Left lobe of liver (tissue), 2 donors: ENCODE measurements at regions not wholly inside any gene's neighbourhood (a gene's known extent, or its start where the extent isn't known, plus 50 kb on each side); places are given as distances from the start of the nearest gene placed in this dataset.
"Not testable (repeated sequence)": the region's sequence is repeated elsewhere in the genome, so short reads cannot be mapped to it uniquely, and the experiment has no call there.

ENCODE experiments used
- ATAC-seq: fragments of 200-7000 bp; cut with Tn5 transposase; one replicate; pipeline ENCODE4 v1.9.1; 2020; ENCODE audit warnings: mild to moderate bottlenecking, moderate library complexity
- DNase-seq: peaks from one replicate; pipeline ENCODE4 v3.0.0-alpha.2; 2020; ENCODE audit warnings: low spot score
- donor health status: DM: no; HTN: no; CAD: no; lungs with moderate emphysema.
- donor health status: DM: no; HTN: yes; CAD: no.

DNA sequence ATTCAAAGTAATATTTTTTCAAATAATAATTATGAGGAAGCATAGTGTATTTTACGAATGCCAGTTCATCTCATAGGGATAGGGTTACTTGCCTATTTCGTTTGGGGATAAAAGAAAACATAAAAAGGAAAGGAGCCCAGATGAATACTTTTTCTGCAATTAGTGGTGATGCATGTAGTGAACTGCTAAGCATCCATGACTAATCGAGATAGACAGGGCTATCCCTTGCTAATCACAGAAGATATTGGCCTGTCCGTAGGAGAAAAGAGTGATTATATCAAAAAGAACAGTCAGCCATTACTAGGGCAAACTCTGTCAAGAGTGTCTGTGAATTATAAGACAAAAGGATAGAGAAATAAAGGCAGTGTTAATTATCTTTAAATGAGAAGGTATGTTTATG lies 746.1 kb downstream of the C4orf33 start:
- DNase-seq, result no peak
- ATAC-seq, result no peak

DNA sequence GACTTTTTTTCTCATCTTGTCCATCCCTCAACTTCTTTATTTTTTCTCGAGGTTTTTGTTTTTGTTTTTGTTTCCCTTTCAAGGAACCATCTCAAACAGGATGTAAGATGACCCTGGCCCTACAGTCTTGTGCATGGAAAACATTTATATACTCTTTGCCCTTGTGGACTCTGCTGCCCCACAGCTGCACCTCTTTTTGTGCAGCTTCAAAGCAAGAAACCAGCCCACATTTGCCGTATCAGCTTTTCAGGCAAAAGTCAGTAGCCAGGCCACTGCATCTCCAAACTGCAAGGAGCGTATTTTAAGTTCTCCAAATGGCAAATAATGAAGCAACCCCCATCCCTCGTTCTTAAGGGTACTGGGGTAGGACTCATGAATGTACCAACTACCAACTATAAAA lies 756.5 kb downstream of the C4orf33 start:
- DNase-seq, result no peak
- no peak for ATAC-seq

DNA sequence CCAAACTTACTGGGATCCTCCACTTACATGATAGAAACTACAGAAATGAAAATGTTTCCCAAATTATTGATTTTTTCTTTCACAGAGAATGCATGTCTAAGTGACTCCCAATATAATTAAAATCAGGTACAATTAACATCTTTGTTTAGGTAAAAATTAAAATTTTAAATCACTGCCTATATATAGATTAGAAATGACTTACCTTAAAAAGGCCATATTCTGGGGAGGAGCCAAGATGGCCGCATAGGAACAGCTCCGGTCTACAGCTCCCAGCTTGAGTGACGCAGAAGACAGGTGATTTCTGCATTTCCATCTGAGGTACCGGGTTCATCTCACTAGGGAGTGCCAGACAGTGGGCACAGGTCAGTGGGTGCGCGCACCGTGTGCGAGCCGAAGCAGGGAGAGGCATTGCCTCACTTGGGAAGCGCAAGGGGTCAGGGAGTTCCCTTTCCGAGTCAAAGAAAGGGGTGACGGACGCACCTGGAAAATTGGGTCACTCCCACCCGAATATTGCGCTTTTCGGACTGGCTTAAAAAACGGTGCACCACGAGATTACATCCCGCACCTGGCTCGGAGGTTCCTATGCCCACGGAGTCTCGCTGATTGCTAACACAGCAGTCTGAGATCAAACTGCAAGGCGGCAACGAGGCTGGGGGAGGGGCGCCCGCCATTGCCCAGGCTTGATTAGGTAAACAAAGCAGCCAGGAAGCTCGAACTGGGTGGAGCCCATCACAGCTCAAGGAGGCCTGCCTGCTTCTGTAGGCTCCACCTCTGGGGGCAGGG lies 757.9 kb downstream of the C4orf33 start:
- not testable (repeated sequence) for DNase-seq, ATAC-seq

DNA sequence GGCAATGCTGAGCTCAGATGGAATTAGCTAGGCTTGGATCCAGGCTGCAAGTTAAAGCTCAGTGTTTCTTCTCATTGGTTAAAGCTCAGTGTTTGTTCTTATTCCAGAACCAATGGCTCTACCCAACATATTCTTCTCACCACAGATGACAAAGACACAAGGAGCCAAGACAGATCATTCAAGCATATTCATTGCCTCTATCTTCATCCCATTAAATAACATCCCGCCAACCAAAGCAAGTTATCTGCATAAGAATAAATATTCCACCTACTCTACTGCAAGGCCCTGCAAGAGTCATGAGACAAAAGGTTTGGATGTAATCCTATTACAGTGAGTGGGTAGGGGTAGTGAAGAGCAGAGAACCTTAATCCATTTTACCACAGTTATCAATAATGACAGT lies 766.5 kb downstream of the C4orf33 start:
- ATAC-seq, result no peak
- DNase-seq, result no peak

DNA sequence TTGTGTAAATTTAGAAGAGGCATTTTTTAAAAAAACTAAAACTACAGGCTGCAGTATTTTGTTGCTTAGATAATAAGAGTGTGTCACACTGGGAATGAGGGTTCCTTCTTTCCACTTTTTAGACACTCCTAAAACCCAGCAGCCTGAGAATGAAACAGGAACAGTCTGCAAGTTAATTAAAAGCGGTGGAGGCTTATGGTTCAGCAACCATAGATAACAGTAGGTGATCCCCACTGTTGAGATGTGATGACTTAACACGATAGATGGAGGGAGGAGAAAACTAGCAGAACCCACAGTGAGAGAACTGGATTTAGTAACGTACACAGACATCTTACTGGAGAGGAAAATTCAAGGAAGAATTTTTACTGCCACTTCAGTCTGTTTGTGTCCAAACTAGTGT lies 767.3 kb downstream of the C4orf33 start:
- ATAC-seq (no peak), DNase-seq (no peak)

DNA sequence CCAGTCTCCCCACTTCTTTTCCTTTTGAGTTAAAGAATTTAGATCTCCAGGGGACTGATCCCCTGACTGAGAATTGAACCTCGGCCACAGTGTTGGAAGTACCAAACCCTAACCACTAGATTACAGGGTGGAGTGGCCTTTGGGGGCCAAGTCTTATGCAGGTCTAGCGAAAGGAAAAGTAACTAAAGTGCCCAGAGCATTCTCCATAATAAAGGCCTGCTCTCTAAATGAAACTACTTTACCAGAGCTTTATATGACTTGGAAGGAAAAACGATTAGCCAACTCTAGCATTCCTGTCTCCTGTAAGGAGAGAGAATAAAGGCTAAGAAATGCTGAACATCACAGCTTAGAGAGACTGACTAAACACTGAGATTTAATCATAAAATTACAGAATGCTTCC lies 788.0 kb downstream of the C4orf33 start:
- DNase-seq (no peak), ATAC-seq (no peak)

DNA sequence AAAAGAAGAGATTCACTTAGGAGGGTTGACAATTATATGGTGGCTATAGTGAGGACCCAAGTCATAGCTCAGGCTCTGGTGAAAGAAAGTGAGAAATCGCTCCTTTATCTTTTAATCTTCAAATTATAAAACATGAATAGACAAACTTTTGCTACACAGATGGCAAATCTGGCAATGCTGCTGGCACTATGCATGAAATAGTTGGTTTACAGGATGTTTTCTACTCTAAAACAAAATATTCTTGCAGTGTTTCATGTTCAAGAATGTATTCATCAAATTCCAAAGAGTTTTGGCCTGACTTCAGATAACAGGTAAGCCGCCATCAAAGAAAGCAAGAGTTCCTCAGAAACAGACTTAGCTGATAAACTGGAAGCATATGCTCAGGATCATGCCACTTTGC lies 801.2 kb downstream of the C4orf33 start:
- DNase-seq, result no peak
- ATAC-seq, result no peak

DNA sequence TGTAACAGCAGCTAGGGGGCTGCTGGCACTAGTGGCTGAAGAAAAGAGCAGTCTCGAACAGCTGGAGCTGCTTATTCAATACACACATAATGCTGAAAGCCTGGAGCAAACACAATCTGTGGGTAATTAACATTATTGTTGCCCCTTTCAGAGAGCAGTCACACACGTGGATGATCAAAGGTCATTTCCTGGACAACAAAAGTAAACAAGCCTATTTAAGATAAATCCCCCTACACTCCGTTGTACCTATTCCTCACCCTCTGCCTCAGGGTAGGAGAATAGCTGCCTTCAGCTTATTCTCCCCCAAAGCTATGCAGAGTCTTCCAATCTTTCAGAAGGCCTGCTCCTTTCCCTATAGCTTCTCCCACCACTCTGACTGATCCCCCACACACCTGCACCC lies 803.9 kb downstream of the C4orf33 start:
- peak; percentile 24 for ATAC-seq
- no peak for DNase-seq

DNA sequence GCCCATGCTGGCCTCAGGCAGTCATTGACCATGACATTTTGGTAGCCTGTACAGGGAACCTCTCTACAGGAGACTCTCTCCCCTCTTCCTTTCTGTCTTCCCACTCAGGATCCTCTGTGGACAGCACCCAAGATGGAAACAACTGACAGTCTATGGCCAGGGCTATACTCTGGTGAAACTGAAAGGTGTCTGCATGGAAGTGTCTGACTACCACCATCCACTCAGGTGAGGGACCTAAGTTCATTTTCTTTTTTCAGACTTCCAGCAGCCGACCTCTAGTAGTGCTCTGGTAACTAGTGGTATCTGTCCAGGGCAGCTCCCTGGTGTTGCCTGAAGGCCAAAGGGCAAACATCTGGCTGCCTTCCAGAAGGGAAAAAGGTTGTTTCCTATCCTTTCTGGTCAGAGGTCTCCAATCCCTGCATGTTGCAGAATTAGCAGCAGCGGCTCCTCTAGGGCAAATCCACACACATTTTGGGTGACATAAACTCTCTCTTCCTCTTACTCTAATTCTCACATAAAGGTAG lies 804.5 kb downstream of the C4orf33 start:
- ATAC-seq, result peak; percentile 96

DNA sequence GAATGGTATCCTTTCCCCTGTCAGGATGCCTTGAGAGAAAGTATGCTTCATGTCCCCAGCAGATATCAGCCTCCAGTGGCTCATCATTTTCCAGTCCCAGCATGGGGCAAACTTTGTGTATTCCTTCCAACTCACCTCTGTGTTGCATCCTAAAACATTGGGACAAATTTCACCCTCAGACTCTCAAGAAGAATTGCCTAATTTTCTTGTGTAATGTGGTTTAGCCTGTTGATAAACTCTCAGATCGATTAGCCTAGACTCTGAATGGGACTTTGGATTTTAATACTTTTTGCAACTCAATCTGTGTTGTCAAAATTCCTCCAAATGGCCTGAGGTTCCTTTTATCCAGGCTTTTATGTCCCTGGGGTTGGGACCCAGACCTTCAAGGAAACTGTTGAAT lies 805.3 kb downstream of the C4orf33 start:
- DNase-seq, result no peak
- peak; percentile 6 for ATAC-seq

More for the DNA sequence above, 804.5 kb downstream of the C4orf33 start:
- DNase-seq, result peak; percentile 89

DNA sequence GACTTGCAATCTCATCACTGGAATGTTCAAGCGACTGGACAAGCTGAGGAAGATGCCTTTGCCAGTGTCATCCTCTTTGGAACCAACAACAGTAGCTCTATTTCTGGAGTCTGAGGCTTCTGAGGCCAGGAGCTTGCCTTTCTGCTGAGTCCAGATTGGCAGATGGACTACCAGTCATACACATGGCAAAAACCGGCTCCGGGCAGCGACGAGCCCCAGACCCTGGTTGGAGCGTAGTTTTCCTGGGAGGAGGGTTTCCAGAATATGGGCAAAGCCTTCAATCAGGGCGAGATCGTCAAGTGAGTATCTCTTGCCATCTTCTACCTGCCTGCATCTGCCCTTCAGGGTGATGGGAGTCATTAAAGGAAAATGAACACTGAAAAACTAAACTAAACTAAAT lies 807.9 kb downstream of the C4orf33 start:
- DNase-seq (no peak), ATAC-seq (no peak)

DNA sequence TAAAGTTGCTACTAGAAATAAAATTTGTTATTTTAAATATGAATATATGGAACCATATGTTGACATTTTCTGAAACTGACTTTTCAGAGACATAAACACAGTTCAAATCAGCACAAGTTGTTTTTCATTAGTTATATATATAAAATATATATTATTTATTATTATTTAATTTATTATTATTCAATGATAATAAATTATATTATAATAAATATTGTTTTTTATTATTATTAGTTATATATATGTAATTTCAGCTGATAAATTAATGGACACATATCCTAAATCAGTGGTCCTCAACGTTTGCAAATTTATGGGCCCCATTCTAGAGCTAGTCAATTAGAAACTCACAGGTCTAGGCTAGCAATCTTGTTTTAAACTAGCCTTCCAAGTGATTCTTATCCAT lies 809.3 kb downstream of the C4orf33 start:
- DNase-seq, result no peak
- no peak for ATAC-seq

DNA sequence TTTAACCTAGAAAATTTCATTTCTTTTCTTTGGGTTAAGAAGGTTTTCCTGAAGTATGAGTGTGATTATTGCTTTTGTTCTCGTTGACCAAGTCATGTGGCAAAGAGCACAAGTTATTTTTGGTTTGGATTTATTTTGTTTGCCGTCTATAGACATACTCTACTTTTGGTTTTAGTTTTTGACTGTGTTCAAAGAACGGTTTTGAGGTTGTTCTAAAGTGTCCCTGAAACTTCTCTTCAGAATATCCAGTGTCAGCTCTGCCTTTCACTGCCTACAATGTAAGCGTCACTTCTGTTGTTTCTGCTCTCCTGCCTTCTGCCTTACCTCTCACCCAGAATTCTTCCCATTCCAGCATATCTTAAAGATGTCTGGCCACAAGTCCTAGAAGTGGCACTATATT lies 812.2 kb downstream of the C4orf33 start:
- no peak for ATAC-seq
- no peak for DNase-seq

DNA sequence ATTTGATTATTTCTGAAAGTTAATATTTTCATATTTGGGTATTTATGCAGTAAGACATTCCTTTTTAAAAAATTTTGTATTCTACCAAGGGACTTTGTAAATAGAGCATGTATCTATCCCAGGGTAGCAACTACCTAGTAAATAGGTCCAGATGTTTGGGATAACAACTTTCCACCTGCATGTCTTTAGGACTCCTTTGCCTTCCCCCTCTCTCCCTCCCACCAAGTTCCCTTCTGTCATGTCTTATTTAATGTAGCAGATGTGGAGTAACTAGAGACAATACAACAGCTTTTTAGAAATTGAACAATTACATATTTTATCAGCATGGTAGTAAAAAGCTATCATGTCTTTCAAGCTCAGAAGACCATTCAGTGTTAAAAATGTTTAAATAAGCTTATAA lies 821.0 kb downstream of the C4orf33 start:
- DNase-seq (no peak), ATAC-seq (no peak)

DNA sequence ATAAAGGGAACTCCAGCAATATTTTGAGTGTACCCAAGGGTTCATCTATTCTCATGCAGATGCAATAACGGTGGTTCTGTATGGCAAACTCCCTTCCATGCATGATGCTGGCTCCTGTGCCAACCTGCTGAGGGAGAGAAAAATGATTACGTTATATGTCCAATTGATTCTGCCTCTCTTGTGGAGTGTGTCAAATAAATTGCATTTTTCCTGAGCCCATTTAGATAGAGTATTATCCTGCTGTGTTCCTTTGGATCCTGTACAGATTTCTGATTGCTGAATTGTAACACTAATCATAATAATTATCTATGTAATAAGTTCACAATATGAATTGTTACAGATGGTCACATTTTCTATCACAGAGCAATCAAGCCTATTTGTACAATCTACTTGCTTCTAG lies 821.7 kb downstream of the C4orf33 start:
- ATAC-seq (no peak), DNase-seq (no peak)

DNA sequence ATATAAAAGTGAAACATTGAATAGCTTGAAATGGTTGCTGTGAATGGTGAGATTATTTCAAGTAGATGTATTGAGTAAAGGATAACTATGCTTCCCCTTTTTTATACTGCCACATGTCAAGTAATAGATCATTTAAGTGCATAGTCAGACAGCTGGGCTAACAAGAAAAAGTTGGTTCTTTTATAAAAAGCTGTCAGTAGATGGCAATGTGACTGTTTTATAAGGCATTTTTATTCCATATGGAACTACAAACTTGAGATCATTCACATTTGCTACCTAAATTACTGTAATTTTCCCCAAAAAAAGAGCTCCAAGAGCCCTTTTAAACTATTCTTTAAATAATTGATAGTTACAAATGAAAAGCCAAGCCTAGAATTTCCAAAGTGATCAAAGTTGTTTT lies 831.0 kb downstream of the C4orf33 start:
- DNase-seq (no peak), ATAC-seq (peak; percentile 60)

DNA sequence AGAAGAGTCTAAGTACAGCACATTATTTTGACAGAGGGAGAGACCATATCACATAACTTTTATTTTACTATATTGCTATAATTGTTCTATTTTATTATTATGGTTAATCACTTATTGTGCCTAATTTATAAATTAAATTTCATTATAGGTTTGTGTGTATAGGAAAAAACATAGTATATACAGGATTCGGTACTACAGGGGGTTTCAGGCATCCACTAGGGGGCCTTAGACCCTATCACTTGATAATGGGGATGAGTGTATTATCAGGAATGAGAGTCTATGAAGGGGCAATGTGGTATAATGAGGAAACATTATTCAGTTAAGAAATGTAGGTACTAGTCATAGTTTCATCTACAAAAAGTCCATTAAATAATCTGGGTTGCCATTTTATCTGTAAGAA lies 833.1 kb downstream of the C4orf33 start:
- ATAC-seq, result peak; percentile 75
- no peak for DNase-seq

DNA sequence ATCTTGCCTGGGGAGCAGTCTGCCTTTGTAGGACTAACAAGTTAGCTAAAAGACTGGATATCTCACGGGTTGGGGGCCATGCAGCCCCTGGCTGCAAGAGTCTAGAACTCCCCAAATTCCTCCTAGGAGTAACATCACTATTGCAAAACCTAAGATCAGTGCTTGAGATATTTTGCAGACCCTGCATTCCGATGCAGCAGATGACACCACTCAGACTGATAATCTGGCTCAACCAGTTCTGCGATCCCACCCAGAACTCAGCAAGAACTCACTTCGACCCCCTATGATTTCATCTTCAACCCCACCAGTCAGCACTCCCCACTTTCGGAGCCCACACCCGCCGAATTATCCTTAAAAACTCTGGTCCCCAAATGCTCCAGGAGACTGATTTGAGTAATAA lies 834.0 kb downstream of the C4orf33 start:
- ATAC-seq (no peak), DNase-seq (no peak)

DNA sequence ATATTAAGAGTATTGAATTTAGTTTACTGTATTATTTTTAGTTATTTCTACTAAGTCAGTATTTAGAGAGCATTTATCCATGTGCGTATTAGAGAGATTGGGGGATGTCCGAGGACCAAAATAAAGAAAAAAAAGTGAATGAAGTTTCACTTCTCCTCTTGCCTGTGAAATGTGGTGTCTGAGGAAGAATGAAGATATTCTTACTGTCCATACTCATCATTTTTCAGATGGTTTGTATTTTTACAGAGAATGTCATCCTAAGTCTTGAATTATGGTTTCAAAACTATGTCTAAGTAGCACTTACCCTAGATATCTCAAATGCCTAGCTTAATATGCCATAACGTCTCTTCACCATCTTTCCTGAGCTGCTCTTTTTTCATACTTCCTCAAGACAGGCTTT lies 854.3 kb downstream of the C4orf33 start:
- DNase-seq (no peak), ATAC-seq (no peak)

DNA sequence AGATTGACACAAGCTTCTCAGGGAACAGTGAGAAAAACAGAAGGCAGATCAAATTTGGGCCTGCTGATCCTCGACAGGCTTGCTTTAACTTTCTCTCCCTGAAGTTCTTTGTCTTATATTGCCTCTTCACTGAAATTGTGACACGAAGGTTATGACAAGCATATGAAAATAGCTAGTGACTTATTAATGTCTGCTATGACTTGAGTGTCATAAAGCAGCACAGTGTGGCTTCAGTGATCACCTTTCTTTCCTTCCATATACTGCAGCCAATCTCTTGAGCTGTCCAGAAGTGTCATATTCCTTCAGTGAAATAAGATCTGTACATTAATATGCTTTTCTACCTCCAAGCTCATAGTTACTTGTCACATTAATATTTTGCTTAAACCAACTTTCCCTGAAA lies 870.2 kb downstream of the C4orf33 start:
- no peak for ATAC-seq
- no peak for DNase-seq

DNA sequence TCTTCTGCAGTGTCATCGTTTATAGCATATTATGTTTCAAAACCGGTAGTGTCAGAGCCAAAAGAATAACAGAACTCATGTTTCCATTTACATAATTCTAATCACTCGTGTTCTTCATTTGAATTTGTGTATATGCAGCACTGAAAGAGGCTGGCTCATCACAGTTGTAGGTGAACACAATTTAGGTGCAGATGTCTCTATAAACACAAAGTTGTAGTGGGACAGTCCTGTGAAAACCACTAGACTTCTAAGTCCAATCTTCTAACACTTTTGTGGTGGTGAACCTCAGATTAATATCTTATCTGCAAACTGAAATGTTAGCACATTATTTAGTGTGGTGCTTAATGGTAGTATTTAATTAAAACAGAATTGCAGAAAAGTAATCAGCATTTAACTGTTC lies 872.4 kb downstream of the C4orf33 start:
- DNase-seq (no peak), ATAC-seq (no peak)

DNA sequence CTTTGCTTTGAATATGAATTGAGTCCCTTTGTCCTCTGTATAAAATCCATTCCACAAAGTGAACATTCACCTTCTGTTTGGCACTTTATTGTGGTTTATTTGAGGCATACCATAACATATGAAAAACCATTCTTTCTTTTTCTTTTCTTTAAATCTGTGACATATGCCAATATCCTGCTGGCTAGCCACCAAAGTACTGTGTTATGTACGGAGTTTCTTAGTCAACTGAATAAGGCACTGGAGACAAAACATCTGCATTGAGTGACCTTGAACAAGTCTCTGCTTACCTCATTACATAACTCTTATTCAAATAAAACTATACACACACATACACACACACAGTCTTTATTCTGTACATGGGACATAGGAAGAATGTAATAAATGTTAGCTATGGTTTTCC lies 872.8 kb downstream of the C4orf33 start:
- no peak for ATAC-seq
- no peak for DNase-seq

DNA sequence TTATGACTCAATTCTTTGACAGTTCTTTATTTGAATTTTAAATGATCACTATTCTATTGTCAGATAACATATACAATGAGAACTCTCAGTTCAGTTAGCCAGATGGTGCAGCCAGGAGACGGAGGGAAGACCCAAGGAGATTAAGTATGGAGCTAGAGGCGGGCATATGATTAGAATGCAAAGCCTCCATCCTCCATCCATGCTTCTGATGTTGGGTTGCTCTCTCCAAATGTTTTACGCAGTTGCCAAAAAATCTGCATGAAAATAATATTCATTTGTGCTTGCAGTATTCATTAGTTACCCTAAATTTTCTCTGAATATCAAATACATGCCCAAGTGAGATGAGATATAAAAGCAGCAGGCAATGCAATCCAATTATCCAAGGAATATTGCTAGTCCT lies 874.8 kb downstream of the C4orf33 start:
- DNase-seq (no peak), ATAC-seq (no peak)
